ENCODE measurements at regions not wholly inside any gene's neighbourhood (a gene's known extent, or its start where the extent isn't known, plus 50 kb on each side); places are given as distances from the start of the nearest gene placed in this dataset.
A peak's percentile ranks its signal among the peaks of the same experiment; 100 is the strongest.

DNA sequence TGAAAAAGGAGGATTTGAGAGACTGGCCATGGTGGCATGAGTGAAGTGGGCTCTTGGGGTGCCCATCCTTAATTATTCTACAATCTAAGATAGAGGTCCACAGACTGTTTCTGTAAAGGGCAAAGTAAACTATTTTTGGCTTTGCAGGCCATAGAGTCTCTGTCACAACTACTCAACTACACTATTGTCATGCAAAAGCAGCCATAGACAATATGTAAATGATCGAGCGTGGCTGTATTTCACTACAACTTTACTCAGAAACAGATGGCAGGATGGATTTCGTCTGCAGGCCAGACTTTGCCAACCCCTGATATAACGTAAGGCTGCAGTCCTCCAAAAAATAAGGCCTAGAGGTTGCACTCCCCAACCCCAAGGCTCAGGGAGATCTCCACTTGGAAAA, 58.2 kb upstream of the NAA20 start:
- DNase-seq = no peak

- no peak for DNase-seq
Observed at GRCh38 chr20:19960745-19961144, 56.4 kb upstream of the NAA20 start.

DNA sequence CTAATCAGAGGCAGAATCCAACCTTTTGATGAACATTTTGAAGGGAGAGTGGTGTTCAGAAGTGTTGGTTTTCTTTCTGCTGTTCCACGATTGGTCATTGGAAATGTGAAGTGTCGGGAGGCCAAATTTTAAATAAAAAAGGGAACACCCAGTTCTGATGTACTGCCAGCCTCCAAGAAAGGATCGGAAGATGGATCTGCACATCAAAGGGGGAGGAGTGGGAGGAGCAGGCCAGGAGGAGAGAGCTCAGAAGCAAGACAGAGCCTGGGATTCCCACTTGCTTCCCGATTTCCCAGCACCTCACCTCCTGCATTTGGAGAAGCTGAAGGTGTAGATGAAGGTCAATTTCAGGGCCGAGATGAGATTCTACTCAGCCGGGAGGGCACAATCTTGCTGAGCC, 55.9 kb upstream of the NAA20 start:
- DNase-seq = no peak

DNA sequence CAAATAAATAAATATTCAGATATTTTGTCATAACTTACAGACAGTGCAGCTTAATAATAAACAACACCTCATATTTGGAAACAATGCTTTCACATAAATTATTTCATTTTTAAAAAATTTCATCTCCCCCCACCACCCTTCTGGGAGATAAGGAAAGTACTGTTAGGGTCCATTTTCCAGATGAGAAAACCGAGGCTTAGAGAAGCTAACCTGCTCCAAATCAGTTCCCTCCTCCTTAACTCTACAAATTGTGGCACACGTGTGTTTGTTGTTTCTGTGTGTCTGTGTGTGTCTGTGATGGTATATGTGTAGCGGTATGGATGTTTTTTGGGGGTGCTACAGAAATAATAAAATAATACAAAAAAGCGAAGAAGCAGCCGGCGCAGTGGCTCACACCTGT, 54.2 kb upstream of the NAA20 start:
- DNase-seq = no peak

- peak; percentile 58 for DNase-seq
Observed at GRCh38 chr20:19964289-19965265, 52.6 kb upstream of the NAA20 start.

GRCh38 chr20:19966840-19967239, 50.3 kb upstream of the NAA20 start:
- DNase-seq = no peak
